ENCODE measurements at regions not wholly inside any gene's neighbourhood (a gene's known extent, or its start where the extent isn't known, plus 50 kb on each side); places are given as distances from the start of the nearest gene placed in this dataset.
"Not testable (repeated sequence)": the region's sequence is repeated elsewhere in the genome, so short reads cannot be mapped to it uniquely, and the experiment has no call there.

DNA sequence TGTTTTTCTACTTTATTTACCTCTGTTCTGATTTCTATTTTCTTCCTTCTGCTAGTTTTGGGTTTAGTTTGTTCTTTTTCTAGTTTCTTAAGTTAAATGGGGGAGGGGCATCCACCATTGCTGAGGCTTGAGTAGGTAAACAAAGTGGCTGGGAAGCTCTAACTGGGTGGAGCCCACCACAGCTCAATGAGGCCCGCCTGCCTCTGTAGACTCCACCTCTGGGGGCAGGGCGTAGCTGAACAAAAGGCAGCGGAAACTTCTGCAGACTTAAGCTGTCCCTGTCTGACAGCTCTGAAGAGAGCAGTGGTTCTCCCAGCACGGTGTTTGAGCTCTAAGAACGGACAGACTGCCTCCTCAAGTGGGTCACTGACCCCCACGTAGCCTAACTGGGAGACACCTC is 316.7 kb downstream of the RPLP1 start:
- TF ChIP-seq POLR2A (IDR thresholded peaks at IDR 0.05; ENCODE audit: low read depth, low read length); SPI1 (IDR thresholded peaks at IDR 0.05; ENCODE audit: low read depth, low read length); TAF1 (IDR thresholded peaks at IDR 0.05; ENCODE audit: low read depth, low read length); POLR2AphosphoS5 (IDR thresholded peaks at IDR 0.05; ENCODE audit: low read depth, low read length); PAX5 (IDR thresholded peaks at IDR 0.05; ENCODE audit: insufficient read depth, low read length, severe bottlenecking); POU2F2 (IDR thresholded peaks at IDR 0.05; ENCODE audit: low read depth, low read length): not testable (repeated sequence)
